ENCODE measurements at regions not wholly inside any gene's neighbourhood (a gene's known extent, or its start where the extent isn't known, plus 50 kb on each side); places are given as distances from the start of the nearest gene placed in this dataset.

DNA sequence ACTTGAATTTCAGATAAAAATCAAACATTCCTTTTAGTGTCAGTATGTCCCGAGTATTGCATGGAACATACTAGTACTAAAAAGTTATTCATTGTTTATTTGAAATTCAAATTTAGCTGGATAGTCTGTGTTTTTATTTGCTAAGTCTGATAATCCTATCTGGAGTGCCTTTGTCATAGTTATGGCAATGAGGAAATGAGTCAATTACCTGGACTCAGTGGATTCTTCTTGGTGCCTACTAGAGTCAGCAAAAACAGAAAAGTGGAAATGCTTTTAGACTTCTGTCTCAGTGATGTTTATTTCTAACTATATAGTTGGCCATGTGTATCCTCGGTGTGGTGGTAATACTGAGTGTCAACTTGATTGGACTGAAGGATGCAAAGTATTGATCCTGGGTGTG is 121.3 kb upstream of the EEF1E1 start:
- TF ChIP-seq POLR2A (IDR thresholded peaks at IDR 0.05; ENCODE audit: low read depth, low read length) = no peak
- no peak for TF ChIP-seq POLR2AphosphoS5 (IDR thresholded peaks at IDR 0.05; ENCODE audit: low read depth, low read length)
- TF ChIP-seq TAF1 (IDR thresholded peaks at IDR 0.05; ENCODE audit: borderline replicate concordance, low read depth, low read length) = no peak
